ENCODE measurements at regions not wholly inside any gene's neighbourhood (a gene's known extent, or its start where the extent isn't known, plus 50 kb on each side); places are given as distances from the start of the nearest gene placed in this dataset.

DNA sequence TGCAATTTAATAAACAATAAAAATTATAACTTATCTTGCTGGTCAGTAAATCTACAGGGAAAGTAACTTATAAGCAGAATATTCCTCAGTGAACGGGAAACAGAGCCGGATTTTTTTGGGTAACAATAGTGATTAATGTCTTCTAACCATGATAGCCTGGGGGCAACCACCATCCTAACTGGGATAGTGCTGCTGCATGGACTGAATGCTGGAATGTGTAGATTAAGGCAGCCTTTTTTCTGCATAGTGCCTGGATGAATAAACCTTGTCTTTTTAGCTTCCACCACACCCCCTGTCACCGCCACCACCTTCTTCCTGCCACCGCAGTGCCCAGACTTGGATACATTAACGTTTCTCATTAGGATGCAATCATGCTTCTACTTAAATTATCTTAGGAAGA lies 83.6 kb upstream of the LNX1 start:
- no peaks in the 10 kb centered on the region for H3K9me3 ChIP-seq
- WGBS, 2 donors = 79 to 86% methylated on average over 5 of the region's 5 CpGs
- H3K4me1 ChIP-seq = peaks cover 4 to 16% (median 11%) of the 10 kb centered on the region in 9 donors
- H3K27me3 ChIP-seq = no peaks in the 10 kb centered on the region
- H3K4me3 ChIP-seq = no peak overlapping the region
- DNase-seq (no peak), ATAC-seq (no peak)
- TF ChIP-seq, protein P1, sequence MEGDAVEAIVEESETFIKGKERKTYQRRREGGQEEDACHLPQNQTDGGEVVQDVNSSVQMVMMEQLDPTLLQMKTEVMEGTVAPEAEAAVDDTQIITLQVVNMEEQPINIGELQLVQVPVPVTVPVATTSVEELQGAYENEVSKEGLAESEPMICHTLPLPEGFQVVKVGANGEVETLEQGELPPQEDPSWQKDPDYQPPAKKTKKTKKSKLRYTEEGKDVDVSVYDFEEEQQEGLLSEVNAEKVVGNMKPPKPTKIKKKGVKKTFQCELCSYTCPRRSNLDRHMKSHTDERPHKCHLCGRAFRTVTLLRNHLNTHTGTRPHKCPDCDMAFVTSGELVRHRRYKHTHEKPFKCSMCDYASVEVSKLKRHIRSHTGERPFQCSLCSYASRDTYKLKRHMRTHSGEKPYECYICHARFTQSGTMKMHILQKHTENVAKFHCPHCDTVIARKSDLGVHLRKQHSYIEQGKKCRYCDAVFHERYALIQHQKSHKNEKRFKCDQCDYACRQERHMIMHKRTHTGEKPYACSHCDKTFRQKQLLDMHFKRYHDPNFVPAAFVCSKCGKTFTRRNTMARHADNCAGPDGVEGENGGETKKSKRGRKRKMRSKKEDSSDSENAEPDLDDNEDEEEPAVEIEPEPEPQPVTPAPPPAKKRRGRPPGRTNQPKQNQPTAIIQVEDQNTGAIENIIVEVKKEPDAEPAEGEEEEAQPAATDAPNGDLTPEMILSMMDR (IDR thresholded peaks at IDR 0.05) = no peak
- intact Hi-C loops (cut with DNase I) = no loop called here
- no peaks in the 10 kb centered on the region for H3K36me3 ChIP-seq
- no peak overlapping the region for H3K27ac ChIP-seq

DNA sequence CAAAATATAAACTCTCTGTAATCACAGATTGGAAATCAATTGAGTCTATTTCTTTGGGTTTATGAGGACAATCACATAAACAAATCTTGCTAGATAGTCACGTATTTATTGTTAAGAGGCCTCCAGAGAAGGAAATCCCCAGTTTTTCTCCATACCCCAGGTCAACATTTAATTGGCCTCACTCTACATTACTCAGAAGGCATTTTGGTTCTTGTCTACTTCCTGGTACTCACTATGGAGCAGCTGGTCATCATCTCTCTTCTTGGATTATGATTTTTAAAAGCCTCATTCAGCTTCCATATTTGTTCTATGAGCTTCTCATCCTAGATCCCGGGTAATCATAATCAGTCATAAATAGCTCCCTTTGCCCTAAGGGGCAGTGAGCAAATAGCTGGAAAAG lies 81.6 kb upstream of the LNX1 start:
- intact Hi-C loops (cut with DNase I) = no loop called here
- Histone ChIP-seq H3K4me1 (peaks cover 4 to 16% (median 11%) of the 10 kb centered on the region in 9 donors), H3K36me3 (no peaks in the 10 kb centered on the region), H3K9me3 (peaks cover 0 to 6% (median 0%) of the 10 kb centered on the region in 11 donors), H3K27ac (no peak overlapping the region), H3K4me3 (no peak overlapping the region), H3K27me3 (no peaks in the 10 kb centered on the region)
- TF ChIP-seq, protein P1 (IDR thresholded peaks at IDR 0.05) = no peak
- WGBS, 2 donors = 85 to 87% methylated on average over 2 of the region's 2 CpGs
- ATAC-seq (no peak), DNase-seq (no peak)

DNA sequence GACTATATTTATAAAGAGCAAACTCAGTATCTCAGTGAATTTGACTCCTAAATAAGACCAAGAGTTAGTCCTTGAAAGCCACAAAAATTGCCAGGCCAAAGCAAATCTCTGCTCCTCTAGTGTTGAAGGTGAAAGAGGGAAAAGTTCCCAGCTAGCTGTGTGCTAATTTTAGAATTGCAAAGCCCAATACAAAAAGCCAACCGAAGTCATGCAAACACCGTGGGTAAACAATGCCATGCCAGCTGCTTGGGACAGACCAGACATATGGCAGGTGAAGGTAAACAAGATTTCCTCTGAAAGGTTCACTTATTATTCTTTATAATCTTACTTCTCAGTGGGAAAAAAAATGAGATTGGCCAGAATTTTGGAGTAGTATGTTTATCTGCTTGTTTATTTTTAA lies 80.5 kb upstream of the LNX1 start:
- Histone ChIP-seq H3K4me1 (peaks cover 3 to 14% (median 9%) of the 10 kb centered on the region in 9 donors), H3K36me3 (no peaks in the 10 kb centered on the region), H3K27ac (peak overlapping the region in 3 of 10 donors; percentile 21 to 48 (median 42)), H3K27me3 (no peaks in the 10 kb centered on the region), H3K9me3 (peaks cover 0 to 12% (median 0%) of the 10 kb centered on the region in 11 donors), H3K4me3 (no peak overlapping the region)
- ATAC-seq = peak in 5 of 8 donors; percentile 51 to 67 (median 65)
- TF ChIP-seq, protein P1 (IDR thresholded peaks at IDR 0.05) = no peak
- DNase-seq = no peak
- WGBS, 2 donors = 31 to 46% methylated on average over 2 of the region's 2 CpGs
- intact Hi-C loops (cut with DNase I) = no loop called here

DNA sequence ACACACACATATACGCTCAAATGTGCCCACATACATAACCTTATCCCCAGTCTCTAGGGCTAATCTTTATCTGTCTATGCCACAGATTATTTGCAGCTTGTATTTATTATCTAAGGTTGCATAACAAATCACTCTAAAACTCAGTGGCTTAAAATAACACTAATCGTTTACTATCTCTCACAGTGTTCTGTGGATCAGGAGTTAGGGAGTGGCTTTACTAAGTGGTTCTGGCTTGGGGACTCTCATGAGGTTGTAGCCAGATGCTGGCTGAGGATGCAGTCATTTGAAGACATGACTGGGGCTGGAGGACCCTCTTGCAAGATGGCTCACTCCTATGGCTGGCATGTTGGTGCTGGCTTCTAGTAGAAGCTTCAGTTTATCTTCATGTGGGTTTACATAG lies 68.5 kb upstream of the LNX1 start:
- no peak overlapping the region for H3K27ac ChIP-seq
- no peaks in the 10 kb centered on the region for H3K36me3 ChIP-seq
- TF ChIP-seq, protein P1 (IDR thresholded peaks at IDR 0.05) = no peak
- H3K9me3 ChIP-seq = peaks cover 0 to 4% (median 0%) of the 10 kb centered on the region in 11 donors
- no peak overlapping the region for H3K4me3 ChIP-seq
- ATAC-seq (peak in 5 of 8 donors; percentile 34 to 78 (median 52)), DNase-seq (no peak)
- H3K4me1 ChIP-seq = peaks cover 0 to 17% (median 2%) of the 10 kb centered on the region in 9 donors
- whole genome bisulfite sequencing, 2 donors = 37 to 58% methylated on average over 2 of the region's 2 CpGs
- no peaks in the 10 kb centered on the region for H3K27me3 ChIP-seq
- intact Hi-C loops (cut with DNase I) = loop anchor here in 1 of 10 donors (5.0 kb wide), 1 partner anchor 167 kb away; no protein-coding TSS in a partner anchor
